ENCODE measurements at regions not wholly inside any gene's neighbourhood (a gene's known extent, or its start where the extent isn't known, plus 50 kb on each side); places are given as distances from the start of the nearest gene placed in this dataset.

- H3K36me3 ChIP-seq (ENCODE audit: insufficient read depth, low read length) = no peaks in the 10 kb centered on the region
- H3K9ac ChIP-seq (ENCODE audit: low read depth, low read length) = no peak overlapping the region
- no peak for DNase-seq
- no peaks in the 10 kb centered on the region for H3K4me1 ChIP-seq (ENCODE audit: insufficient read depth, low read length)
- no peak overlapping the region for H3K4me2 ChIP-seq (ENCODE audit: insufficient read depth, low read length)
- ATAC-seq (ENCODE audit: insufficient read depth, low read depth) = no peak
- no peak overlapping the region for H2AFZ ChIP-seq (ENCODE audit: low read depth, low read length)
- H3K9me3 ChIP-seq (ENCODE audit: insufficient read depth, low read length, severe bottlenecking) = no peaks in the 10 kb centered on the region
- no peak overlapping the region for H3K4me3 ChIP-seq (ENCODE audit: low read depth in 1 of 2, low read length in 2 of 2)
- H3K27ac ChIP-seq (ENCODE audit: low read length) = no peak overlapping the region
- H3K79me2 ChIP-seq (ENCODE audit: insufficient read depth, low read length) = no peaks in the 10 kb centered on the region
- TF ChIP-seq CTCF (IDR thresholded peaks at IDR 0.05; ENCODE audit: borderline replicate concordance, extremely low read depth, low read length, poor library complexity, severe bottlenecking) = no peak
- peaks cover 3% of the 10 kb centered on the region for H3K27me3 ChIP-seq (ENCODE audit: insufficient read depth, low read length, poor library complexity)
- no peaks in the 10 kb centered on the region for H4K20me1 ChIP-seq (ENCODE audit: insufficient read depth, low read length)
These were observed 62.1 kb upstream of the NEBL start for GRCh38 chr10:20959242-20959641.

GRCh38 chr10:20958764-20959163 is 61.7 kb upstream of the NEBL start:
- no peak for ATAC-seq (ENCODE audit: insufficient read depth, low read depth)
- Histone ChIP-seq H3K9ac (ENCODE audit: low read depth, low read length) (no peak overlapping the region), H3K4me3 (ENCODE audit: low read depth in 1 of 2, low read length in 2 of 2) (no peak overlapping the region), H3K9me3 (ENCODE audit: insufficient read depth, low read length, severe bottlenecking) (no peaks in the 10 kb centered on the region), H3K27ac (ENCODE audit: low read length) (no peak overlapping the region), H3K36me3 (ENCODE audit: insufficient read depth, low read length) (no peaks in the 10 kb centered on the region), H3K27me3 (ENCODE audit: insufficient read depth, low read length, poor library complexity) (peaks cover 3% of the 10 kb centered on the region), H2AFZ (ENCODE audit: low read depth, low read length) (no peak overlapping the region), H4K20me1 (ENCODE audit: insufficient read depth, low read length) (no peaks in the 10 kb centered on the region), H3K4me1 (ENCODE audit: insufficient read depth, low read length) (no peaks in the 10 kb centered on the region), H3K79me2 (ENCODE audit: insufficient read depth, low read length) (no peaks in the 10 kb centered on the region), H3K4me2 (ENCODE audit: insufficient read depth, low read length) (no peak overlapping the region)
- TF ChIP-seq CTCF (IDR thresholded peaks at IDR 0.05; ENCODE audit: borderline replicate concordance, extremely low read depth, low read length, poor library complexity, severe bottlenecking) (no peak), EZH2 (IDR thresholded peaks at IDR 0.05; ENCODE audit: borderline replicate concordance, low read depth, low read length, severe bottlenecking) (no peak)
- no peak for DNase-seq

GRCh38 chr10:20958225-20958624 is 61.1 kb upstream of the NEBL start:
- TF ChIP-seq EZH2 (IDR thresholded peaks at IDR 0.05; ENCODE audit: borderline replicate concordance, low read depth, low read length, severe bottlenecking) (no peak), CTCF (IDR thresholded peaks at IDR 0.05; ENCODE audit: borderline replicate concordance, extremely low read depth, low read length, poor library complexity, severe bottlenecking) (no peak)
- H3K4me3 ChIP-seq (ENCODE audit: low read depth in 1 of 2, low read length in 2 of 2) = no peak overlapping the region
- no peaks in the 10 kb centered on the region for H3K9me3 ChIP-seq (ENCODE audit: insufficient read depth, low read length, severe bottlenecking)
- H3K27ac ChIP-seq (ENCODE audit: low read length) = no peak overlapping the region
- H3K4me2 ChIP-seq (ENCODE audit: insufficient read depth, low read length) = no peak overlapping the region
- H3K79me2 ChIP-seq (ENCODE audit: insufficient read depth, low read length) = no peaks in the 10 kb centered on the region
- H3K27me3 ChIP-seq (ENCODE audit: insufficient read depth, low read length, poor library complexity) = peaks cover 3% of the 10 kb centered on the region
- no peak for ATAC-seq (ENCODE audit: insufficient read depth, low read depth)
- no peak overlapping the region for H3K9ac ChIP-seq (ENCODE audit: low read depth, low read length)
- no peak overlapping the region for H2AFZ ChIP-seq (ENCODE audit: low read depth, low read length)
- no peaks in the 10 kb centered on the region for H3K4me1 ChIP-seq (ENCODE audit: insufficient read depth, low read length)
- no peaks in the 10 kb centered on the region for H3K36me3 ChIP-seq (ENCODE audit: insufficient read depth, low read length)
- H4K20me1 ChIP-seq (ENCODE audit: insufficient read depth, low read length) = no peaks in the 10 kb centered on the region
- DNase-seq = no peak

- H3K4me3 ChIP-seq (ENCODE audit: low read depth in 1 of 2, low read length in 2 of 2) = no peak overlapping the region
- H3K79me2 ChIP-seq (ENCODE audit: insufficient read depth, low read length) = no peaks in the 10 kb centered on the region
- no peak overlapping the region for H2AFZ ChIP-seq (ENCODE audit: low read depth, low read length)
- no peaks in the 10 kb centered on the region for H3K36me3 ChIP-seq (ENCODE audit: insufficient read depth, low read length)
- H3K27ac ChIP-seq (ENCODE audit: low read length) = no peak overlapping the region
- H3K9ac ChIP-seq (ENCODE audit: low read depth, low read length) = no peak overlapping the region
- H3K9me3 ChIP-seq (ENCODE audit: insufficient read depth, low read length, severe bottlenecking) = no peaks in the 10 kb centered on the region
- peaks cover 3% of the 10 kb centered on the region for H3K27me3 ChIP-seq (ENCODE audit: insufficient read depth, low read length, poor library complexity)
- TF ChIP-seq EZH2 (IDR thresholded peaks at IDR 0.05; ENCODE audit: borderline replicate concordance, low read depth, low read length, severe bottlenecking) = no peak
- TF ChIP-seq CTCF (IDR thresholded peaks at IDR 0.05; ENCODE audit: borderline replicate concordance, extremely low read depth, low read length, poor library complexity, severe bottlenecking) = no peak
- H3K4me1 ChIP-seq (ENCODE audit: insufficient read depth, low read length) = no peaks in the 10 kb centered on the region
- H4K20me1 ChIP-seq (ENCODE audit: insufficient read depth, low read length) = no peaks in the 10 kb centered on the region
- ATAC-seq (ENCODE audit: insufficient read depth, low read depth) (no peak), DNase-seq (no peak)
- no peak overlapping the region for H3K4me2 ChIP-seq (ENCODE audit: insufficient read depth, low read length)
These were observed 60.6 kb upstream of the NEBL start for GRCh38 chr10:20957744-20958143.

All from DND-41 (cell line).